ENCODE measurements at regions not wholly inside any gene's neighbourhood (a gene's known extent, or its start where the extent isn't known, plus 50 kb on each side); places are given as distances from the start of the nearest gene placed in this dataset.
"Not testable (repeated sequence)": the region's sequence is repeated elsewhere in the genome, so short reads cannot be mapped to it uniquely, and the experiment has no call there.

- ATAC-seq = no peak
Measured at GRCh38 chr1:9466780-9467758, 72.2 kb upstream of the SLC25A33 start.

GRCh38 chr1:9469882-9470281 lies 69.4 kb upstream of the SLC25A33 start:
- ATAC-seq = not testable (repeated sequence)

GRCh38 chr1:9471679-9472078 lies 67.6 kb upstream of the SLC25A33 start:
- ATAC-seq = no peak

GRCh38 chr1:9472386-9473031 lies 66.8 kb upstream of the SLC25A33 start:
- no peak for ATAC-seq

GRCh38 chr1:9473032-9473807 lies 66.0 kb upstream of the SLC25A33 start:
- ATAC-seq = peak in 1 of 2 donors; percentile 44

DNA sequence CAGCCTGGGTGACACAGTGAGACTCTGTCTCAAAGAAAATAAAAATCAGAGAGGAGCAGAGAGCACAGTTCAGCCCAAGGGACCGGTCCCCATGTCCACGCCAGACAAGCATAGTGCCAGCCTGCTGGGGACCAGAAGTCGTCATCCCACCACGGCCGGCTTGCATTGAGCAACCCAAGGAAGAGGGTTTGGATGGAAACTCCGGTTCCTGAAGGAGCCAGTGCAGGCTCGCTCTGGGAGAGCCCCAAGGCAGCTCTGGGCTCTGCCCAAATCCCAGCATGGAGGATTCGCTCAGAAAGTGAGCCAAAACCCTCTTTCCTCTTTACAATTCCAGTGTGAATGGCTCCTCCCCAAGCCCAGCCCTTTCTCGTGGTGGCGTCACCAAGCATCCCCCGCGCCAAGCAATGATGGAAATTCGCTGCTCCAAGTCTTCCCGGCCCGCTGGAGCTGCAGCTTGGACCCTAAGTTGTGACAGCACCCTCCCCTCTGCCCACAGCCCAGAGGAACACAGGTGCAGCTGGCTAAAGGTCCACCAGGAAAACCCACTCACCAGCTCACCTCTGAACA lies 64.1 kb upstream of the SLC25A33 start:
- ATAC-seq = no peak

GRCh38 chr1:9476790-9477463 lies 62.3 kb upstream of the SLC25A33 start:
- ATAC-seq = peak in 1 of 2 donors; percentile 34

GRCh38 chr1:9477535-9477934 lies 61.7 kb upstream of the SLC25A33 start:
- no peak for ATAC-seq

GRCh38 chr1:9478021-9478420 lies 61.2 kb upstream of the SLC25A33 start:
- ATAC-seq = no peak

GRCh38 chr1:9481048-9481447 lies 58.2 kb upstream of the SLC25A33 start:
- no peak for ATAC-seq

- ATAC-seq = no peak
Measured at GRCh38 chr1:9482403-9482802, 56.9 kb upstream of the SLC25A33 start.

- no peak for ATAC-seq
Measured at GRCh38 chr1:9482816-9483572, 56.3 kb upstream of the SLC25A33 start.

DNA sequence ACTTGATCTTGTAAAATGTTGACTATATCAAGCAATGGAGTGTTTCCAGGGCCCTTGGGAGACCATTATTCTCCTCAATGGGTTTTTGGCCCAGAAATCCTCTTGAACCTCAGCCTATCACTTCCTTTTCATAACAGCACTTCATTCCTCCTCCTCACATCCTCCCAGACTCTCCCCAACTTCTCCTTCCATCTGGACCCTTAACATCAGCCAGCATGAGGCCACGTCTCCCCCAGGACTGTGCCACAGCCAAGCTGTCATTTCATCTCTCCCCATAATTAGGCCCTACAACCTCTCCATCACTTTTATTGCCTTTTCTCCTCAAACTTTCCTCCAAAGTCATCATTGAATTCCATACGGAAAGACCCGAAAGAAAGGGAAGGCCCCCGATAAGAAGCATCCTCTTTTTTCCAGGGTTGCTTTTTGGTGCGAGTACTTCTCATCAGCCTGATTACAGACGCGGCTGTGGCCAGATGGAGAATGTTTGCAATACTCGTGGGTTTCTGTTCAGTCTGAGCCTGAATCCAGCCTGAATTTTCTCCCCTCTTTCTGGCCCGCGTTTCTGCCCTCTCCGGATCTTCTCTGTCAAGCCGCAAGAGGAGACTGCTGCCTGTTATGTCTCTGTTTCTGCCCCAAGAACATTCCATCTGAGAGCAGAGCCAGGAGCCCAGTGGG lies 52.7 kb upstream of the SLC25A33 start:
- no peak for ATAC-seq

All from activated CD4-positive, CD25-positive, alpha-beta regulatory T cell treated with anti-CD3 and anti-CD28 coated beads, Interleukin-2, amount 50 U/mL, for 24 hours (primary cell).